ENCODE measurements at regions not wholly inside any gene's neighbourhood (a gene's known extent, or its start where the extent isn't known, plus 50 kb on each side); places are given as distances from the start of the nearest gene placed in this dataset.

DNA sequence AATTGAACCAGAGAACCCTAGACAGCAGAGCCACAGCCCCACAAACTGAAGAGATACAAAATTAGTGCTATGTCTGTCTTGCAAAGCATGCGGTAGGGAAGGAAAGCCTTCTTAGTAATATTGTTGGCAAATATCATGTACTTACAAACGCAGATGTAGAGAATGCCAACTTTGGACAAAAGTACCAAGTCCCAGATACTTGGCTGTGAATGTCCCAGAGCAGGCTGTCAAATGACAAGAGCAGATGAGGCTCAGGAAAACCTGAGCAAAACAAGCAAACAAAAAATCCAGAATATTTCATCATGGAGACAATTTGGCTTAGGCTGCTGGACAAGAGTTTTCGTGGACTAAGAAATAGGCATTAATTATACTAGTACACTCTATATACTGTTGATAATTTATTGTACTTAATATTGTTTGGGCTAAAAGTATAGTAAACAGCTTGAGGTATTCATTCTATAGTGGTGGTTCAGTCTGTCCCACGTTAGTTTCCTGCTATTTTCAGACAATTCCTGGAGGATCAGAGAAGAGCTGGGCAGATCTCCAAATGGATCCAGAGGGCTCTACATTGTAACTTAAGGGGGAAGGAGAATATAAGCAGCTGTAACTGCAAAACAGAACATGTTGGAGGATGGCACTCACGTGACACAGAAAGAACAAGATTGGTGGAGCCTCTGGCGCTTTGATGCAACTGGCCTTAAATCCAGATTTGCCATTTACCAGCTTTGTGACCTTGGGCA is 329.8 kb downstream of the ATP23 start:
- H3K9ac ChIP-seq (ENCODE audit: low read depth in 1 of 2, low read length in 2 of 2) = no peak overlapping the region
- peaks cover 0 to 1% of the 10 kb centered on the region in 2 donors for H3K9me3 ChIP-seq (ENCODE audit: control insufficient read depth in 1 of 2, low read length in 2 of 2)
- H3K4me1 ChIP-seq (ENCODE audit: control insufficient read depth in 1 of 2, insufficient read depth in 2 of 2, low read length in 2 of 2) = no peaks in the 10 kb centered on the region
- H3K36me3 ChIP-seq (ENCODE audit: control insufficient read depth in 1 of 2, insufficient read depth in 2 of 2, low read length in 2 of 2) = no peaks in the 10 kb centered on the region
- H3K4me3 ChIP-seq (ENCODE audit: low read depth in 1 of 2, low read length in 2 of 2) = no peak overlapping the region
- H3K27ac ChIP-seq (ENCODE audit: low read depth, low read length) = no peak overlapping the region
- H3K27me3 ChIP-seq (ENCODE audit: control insufficient read depth in 1 of 2, insufficient read depth in 2 of 2, low read length in 2 of 2) = no peaks in the 10 kb centered on the region

DNA sequence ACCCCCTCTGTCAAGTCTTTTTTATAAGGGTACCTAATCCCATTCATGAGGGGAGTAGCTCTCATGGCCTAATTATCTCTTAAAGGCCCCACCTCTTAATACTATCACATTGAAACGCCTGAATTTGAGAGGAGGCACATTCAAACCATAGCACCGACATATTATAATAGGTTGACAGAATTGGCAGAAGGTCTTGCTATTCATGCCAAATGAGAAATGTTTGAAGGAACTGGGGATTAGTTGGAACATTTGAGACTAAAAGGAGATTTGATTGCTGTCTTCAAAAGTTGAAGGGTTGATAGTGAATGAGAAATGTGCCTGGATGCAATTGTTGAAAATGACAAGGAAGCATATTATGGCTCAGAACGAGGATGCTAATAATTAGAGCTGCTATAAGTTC is 331.1 kb downstream of the ATP23 start:
- Histone ChIP-seq H3K27me3 (ENCODE audit: control insufficient read depth in 1 of 2, insufficient read depth in 2 of 2, low read length in 2 of 2) (no peaks in the 10 kb centered on the region), H3K9ac (ENCODE audit: low read depth in 1 of 2, low read length in 2 of 2) (no peak overlapping the region)

DNA sequence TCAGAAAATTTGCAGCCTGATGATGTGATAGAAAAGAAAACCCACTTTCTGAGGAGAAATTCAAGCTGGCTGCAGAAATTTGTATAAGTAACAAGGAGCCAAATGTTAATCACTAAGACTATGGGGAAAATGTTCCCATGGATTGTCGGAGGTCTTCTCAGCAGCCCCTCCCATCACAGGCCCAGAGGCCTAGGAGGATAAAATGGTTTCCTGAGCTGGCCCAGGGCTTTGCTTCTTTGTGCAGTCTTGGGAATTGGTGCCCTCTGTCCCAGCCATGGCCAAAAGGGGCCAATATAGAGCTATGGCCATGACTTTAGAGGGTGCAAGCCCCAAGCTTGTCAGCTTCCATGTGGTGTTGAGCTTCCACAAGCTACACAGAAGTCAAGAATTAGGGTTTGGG is 335.9 kb downstream of the ATP23 start:
- Histone ChIP-seq H3K9me3 (ENCODE audit: control insufficient read depth in 1 of 2, low read length in 2 of 2) (peaks cover 3 to 9% of the 10 kb centered on the region in 2 donors), H3K4me1 (ENCODE audit: control insufficient read depth in 1 of 2, insufficient read depth in 2 of 2, low read length in 2 of 2) (no peaks in the 10 kb centered on the region), H3K36me3 (ENCODE audit: control insufficient read depth in 1 of 2, insufficient read depth in 2 of 2, low read length in 2 of 2) (no peaks in the 10 kb centered on the region), H3K9ac (ENCODE audit: low read depth in 1 of 2, low read length in 2 of 2) (no peak overlapping the region), H3K27ac (ENCODE audit: low read depth, low read length) (no peak overlapping the region), H3K4me3 (ENCODE audit: low read depth in 1 of 2, low read length in 2 of 2) (no peak overlapping the region), H3K27me3 (ENCODE audit: control insufficient read depth in 1 of 2, insufficient read depth in 2 of 2, low read length in 2 of 2) (no peaks in the 10 kb centered on the region)

More for the DNA sequence above, 331.1 kb downstream of the ATP23 start:
- H3K9me3 ChIP-seq (ENCODE audit: control insufficient read depth in 1 of 2, low read length in 2 of 2) = peaks cover 2 to 4% of the 10 kb centered on the region in 2 donors
- H3K27ac ChIP-seq (ENCODE audit: low read depth, low read length) = no peak overlapping the region
- H3K4me3 ChIP-seq (ENCODE audit: low read depth in 1 of 2, low read length in 2 of 2) = no peak overlapping the region
- no peaks in the 10 kb centered on the region for H3K36me3 ChIP-seq (ENCODE audit: control insufficient read depth in 1 of 2, insufficient read depth in 2 of 2, low read length in 2 of 2)
- no peaks in the 10 kb centered on the region for H3K4me1 ChIP-seq (ENCODE audit: control insufficient read depth in 1 of 2, insufficient read depth in 2 of 2, low read length in 2 of 2)

DNA sequence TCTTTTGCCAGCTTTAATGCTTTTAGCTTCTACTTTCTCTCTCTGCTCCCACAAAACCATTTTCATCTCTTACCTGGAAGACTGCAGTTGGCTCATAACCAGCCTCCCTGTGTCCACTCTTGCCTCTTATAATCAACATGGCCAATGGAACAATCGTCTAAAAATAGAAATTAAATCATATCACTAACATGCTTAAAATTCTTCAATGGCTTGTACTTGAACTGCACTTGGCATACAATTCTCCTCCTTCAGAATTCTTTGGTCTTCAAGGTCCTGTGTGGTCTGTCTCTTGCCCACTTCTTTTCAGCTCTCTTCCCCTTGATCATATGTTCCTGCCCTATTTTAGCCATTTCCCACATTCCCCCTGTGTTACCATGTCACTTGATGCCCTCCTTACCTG is 342.2 kb downstream of the ATP23 start:
- H3K9me3 ChIP-seq (ENCODE audit: control insufficient read depth in 1 of 2, low read length in 2 of 2) = no peaks in the 10 kb centered on the region
- no peaks in the 10 kb centered on the region for H3K4me1 ChIP-seq (ENCODE audit: control insufficient read depth in 1 of 2, insufficient read depth in 2 of 2, low read length in 2 of 2)
- no peaks in the 10 kb centered on the region for H3K27me3 ChIP-seq (ENCODE audit: control insufficient read depth in 1 of 2, insufficient read depth in 2 of 2, low read length in 2 of 2)
- H3K27ac ChIP-seq (ENCODE audit: low read depth, low read length) = no peak overlapping the region
- no peaks in the 10 kb centered on the region for H3K36me3 ChIP-seq (ENCODE audit: control insufficient read depth in 1 of 2, insufficient read depth in 2 of 2, low read length in 2 of 2)
- H3K9ac ChIP-seq (ENCODE audit: low read depth in 1 of 2, low read length in 2 of 2) = no peak overlapping the region
- H3K4me3 ChIP-seq (ENCODE audit: low read depth in 1 of 2, low read length in 2 of 2) = no peak overlapping the region

DNA sequence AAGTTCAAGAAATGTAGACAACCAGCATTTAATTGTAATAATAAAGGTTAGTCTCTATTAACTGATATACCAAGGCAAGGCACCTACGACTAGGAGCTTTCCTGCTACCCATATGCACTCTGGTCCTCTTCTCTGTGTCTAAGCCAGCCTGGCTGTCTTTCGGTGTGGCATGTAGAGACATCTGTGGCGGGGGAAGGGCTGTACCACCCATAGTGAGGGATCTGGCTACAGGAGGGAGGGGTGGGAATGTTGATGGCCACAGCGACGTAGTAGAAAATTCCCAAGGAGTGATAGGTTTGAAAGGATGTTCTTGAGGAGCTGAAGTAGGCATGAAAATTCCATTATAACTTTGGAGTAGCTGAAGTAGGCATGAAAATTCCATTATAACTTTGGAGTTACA is 344.2 kb downstream of the ATP23 start:
- H3K4me3 ChIP-seq (ENCODE audit: low read depth in 1 of 2, low read length in 2 of 2) = no peak overlapping the region

DNA sequence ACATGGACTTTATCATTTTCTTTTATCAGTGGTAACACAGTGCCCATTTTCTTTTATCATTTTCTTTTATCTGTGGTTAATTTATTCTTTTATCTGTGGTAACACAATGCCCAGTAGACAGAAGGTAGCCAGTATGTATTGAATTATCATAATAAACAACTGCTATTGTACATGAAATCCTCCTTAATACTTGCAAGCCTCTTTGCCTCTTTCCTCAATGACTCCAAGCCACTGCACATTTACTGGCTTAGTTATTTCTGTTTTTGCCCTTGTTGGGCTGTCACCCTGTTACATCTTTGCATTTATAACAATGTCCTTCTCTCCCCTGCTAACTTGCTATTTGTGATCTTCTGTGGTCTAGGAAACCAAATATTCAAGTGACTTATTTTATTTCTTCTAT is 345.0 kb downstream of the ATP23 start:
- Histone ChIP-seq H3K27ac (ENCODE audit: low read depth, low read length) (no peak overlapping the region), H3K9ac (ENCODE audit: low read depth in 1 of 2, low read length in 2 of 2) (no peak overlapping the region), H3K9me3 (ENCODE audit: control insufficient read depth in 1 of 2, low read length in 2 of 2) (no peaks in the 10 kb centered on the region), H3K27me3 (ENCODE audit: control insufficient read depth in 1 of 2, insufficient read depth in 2 of 2, low read length in 2 of 2) (no peaks in the 10 kb centered on the region), H3K4me3 (ENCODE audit: low read depth in 1 of 2, low read length in 2 of 2) (no peak overlapping the region), H3K4me1 (ENCODE audit: control insufficient read depth in 1 of 2, insufficient read depth in 2 of 2, low read length in 2 of 2) (no peaks in the 10 kb centered on the region), H3K36me3 (ENCODE audit: control insufficient read depth in 1 of 2, insufficient read depth in 2 of 2, low read length in 2 of 2) (no peaks in the 10 kb centered on the region)

More for the DNA sequence above, 344.2 kb downstream of the ATP23 start:
- no peak overlapping the region for H3K9ac ChIP-seq (ENCODE audit: low read depth in 1 of 2, low read length in 2 of 2)
- no peaks in the 10 kb centered on the region for H3K4me1 ChIP-seq (ENCODE audit: control insufficient read depth in 1 of 2, insufficient read depth in 2 of 2, low read length in 2 of 2)
- no peaks in the 10 kb centered on the region for H3K27me3 ChIP-seq (ENCODE audit: control insufficient read depth in 1 of 2, insufficient read depth in 2 of 2, low read length in 2 of 2)
- H3K36me3 ChIP-seq (ENCODE audit: control insufficient read depth in 1 of 2, insufficient read depth in 2 of 2, low read length in 2 of 2) = no peaks in the 10 kb centered on the region
- no peak overlapping the region for H3K27ac ChIP-seq (ENCODE audit: low read depth, low read length)
- H3K9me3 ChIP-seq (ENCODE audit: control insufficient read depth in 1 of 2, low read length in 2 of 2) = no peaks in the 10 kb centered on the region

DNA sequence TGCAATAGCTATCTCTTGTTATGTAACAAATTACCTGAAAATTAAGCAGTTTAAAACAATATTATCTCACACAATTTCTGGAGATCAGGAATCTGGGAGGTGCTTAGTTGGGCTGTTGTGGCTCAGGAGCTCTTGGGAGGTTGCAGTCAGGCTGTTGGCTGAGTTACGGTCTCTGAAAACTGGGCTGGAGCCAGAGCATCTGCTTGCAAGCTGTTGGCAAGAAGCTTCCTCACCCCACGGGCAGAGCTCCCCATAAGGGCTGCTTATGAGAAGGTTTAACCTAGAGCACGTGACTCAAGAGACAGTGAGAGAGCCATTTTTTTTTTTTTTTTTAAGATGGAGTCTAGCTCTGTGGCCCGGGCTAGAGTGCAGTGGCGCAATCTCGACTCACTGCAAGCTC is 346.8 kb downstream of the ATP23 start:
- Histone ChIP-seq H3K9me3 (ENCODE audit: control insufficient read depth in 1 of 2, low read length in 2 of 2) (no peaks in the 10 kb centered on the region), H3K4me1 (ENCODE audit: control insufficient read depth in 1 of 2, insufficient read depth in 2 of 2, low read length in 2 of 2) (no peaks in the 10 kb centered on the region), H3K27me3 (ENCODE audit: control insufficient read depth in 1 of 2, insufficient read depth in 2 of 2, low read length in 2 of 2) (no peaks in the 10 kb centered on the region), H3K9ac (ENCODE audit: low read depth in 1 of 2, low read length in 2 of 2) (no peak overlapping the region), H3K4me3 (ENCODE audit: low read depth in 1 of 2, low read length in 2 of 2) (no peak overlapping the region), H3K27ac (ENCODE audit: low read depth, low read length) (no peak overlapping the region), H3K36me3 (ENCODE audit: control insufficient read depth in 1 of 2, insufficient read depth in 2 of 2, low read length in 2 of 2) (no peaks in the 10 kb centered on the region)

DNA sequence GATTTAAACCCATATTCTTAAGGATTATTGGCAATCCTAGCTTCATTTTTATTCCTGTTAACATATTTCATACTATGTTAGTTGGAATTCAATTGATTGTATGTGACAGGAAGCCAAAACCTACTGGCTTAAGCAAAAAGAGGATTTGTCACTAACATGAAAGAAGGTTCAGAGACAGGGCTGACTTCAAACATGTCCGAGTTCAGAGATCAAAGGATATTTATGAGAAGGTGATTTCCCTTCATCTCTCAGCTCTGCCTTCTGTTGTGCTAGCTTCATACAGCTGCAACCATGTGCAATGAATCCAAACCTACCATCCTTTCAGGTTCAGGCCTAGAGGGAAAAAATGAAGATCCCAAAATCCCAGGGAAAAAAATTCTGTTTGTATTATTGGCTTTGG is 349.7 kb downstream of the ATP23 start:
- Histone ChIP-seq H3K9ac (ENCODE audit: low read depth in 1 of 2, low read length in 2 of 2) (no peak overlapping the region), H3K4me1 (ENCODE audit: control insufficient read depth in 1 of 2, insufficient read depth in 2 of 2, low read length in 2 of 2) (no peaks in the 10 kb centered on the region), H3K27ac (ENCODE audit: low read depth, low read length) (no peak overlapping the region), H3K4me3 (ENCODE audit: low read depth in 1 of 2, low read length in 2 of 2) (no peak overlapping the region), H3K36me3 (ENCODE audit: control insufficient read depth in 1 of 2, insufficient read depth in 2 of 2, low read length in 2 of 2) (no peaks in the 10 kb centered on the region), H3K27me3 (ENCODE audit: control insufficient read depth in 1 of 2, insufficient read depth in 2 of 2, low read length in 2 of 2) (no peaks in the 10 kb centered on the region), H3K9me3 (ENCODE audit: control insufficient read depth in 1 of 2, low read length in 2 of 2) (no peaks in the 10 kb centered on the region)

DNA sequence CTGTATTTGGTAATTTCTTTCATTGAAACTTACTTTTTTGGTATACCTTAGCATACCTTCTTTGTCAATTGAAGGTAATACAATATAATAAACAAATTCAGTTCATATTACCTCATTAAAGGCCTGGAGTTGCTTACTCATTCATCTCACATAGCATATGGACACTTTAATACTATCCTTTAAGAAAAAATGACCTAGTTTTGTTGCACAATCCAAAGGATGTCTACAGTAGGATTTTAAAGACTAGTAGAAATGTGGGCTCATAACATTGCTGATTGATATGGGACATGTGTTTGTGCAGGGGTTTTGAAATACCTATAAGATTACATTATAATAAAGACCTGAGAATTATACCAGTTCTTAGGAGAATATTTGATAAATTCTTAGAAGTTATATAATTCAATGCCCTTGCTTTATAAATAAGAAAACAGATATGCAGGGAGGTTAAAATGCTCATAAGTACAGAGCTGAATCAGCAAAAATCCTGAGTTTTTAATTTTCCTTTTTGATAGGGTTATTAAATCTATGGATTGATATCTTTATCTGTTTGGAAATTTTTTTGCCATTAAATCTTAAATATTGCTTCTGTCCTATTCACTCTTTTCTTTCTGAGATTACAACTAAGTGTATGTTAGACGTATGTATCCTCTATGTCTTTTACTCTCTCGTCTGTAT is 352.1 kb downstream of the ATP23 start:
- Histone ChIP-seq H3K4me3 (ENCODE audit: low read depth in 1 of 2, low read length in 2 of 2) (no peak overlapping the region), H3K27ac (ENCODE audit: low read depth, low read length) (no peak overlapping the region), H3K9me3 (ENCODE audit: control insufficient read depth in 1 of 2, low read length in 2 of 2) (no peaks in the 10 kb centered on the region), H3K9ac (ENCODE audit: low read depth in 1 of 2, low read length in 2 of 2) (no peak overlapping the region), H3K36me3 (ENCODE audit: control insufficient read depth in 1 of 2, insufficient read depth in 2 of 2, low read length in 2 of 2) (no peaks in the 10 kb centered on the region), H3K27me3 (ENCODE audit: control insufficient read depth in 1 of 2, insufficient read depth in 2 of 2, low read length in 2 of 2) (no peaks in the 10 kb centered on the region), H3K4me1 (ENCODE audit: control insufficient read depth in 1 of 2, insufficient read depth in 2 of 2, low read length in 2 of 2) (no peaks in the 10 kb centered on the region)

DNA sequence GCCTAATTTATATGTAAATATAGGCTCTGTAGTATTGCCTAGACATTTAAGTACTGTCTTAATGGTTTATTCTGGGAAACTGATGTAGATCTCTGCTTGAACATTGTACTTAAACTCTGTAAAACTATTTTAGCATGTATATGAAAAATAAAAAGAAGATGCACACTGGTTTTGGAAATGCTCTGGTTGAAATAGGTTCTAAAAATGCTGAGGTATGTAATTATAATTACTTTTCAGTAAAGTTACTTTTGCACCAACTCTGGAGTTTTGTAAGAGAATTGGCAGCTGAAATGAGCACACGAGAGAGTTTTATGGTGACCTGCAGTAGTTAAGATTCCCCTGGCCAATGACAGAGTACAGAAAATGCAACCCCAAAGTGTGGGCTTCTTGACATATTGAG is 353.9 kb downstream of the ATP23 start:
- no peak overlapping the region for H3K9ac ChIP-seq (ENCODE audit: low read depth in 1 of 2, low read length in 2 of 2)
- no peaks in the 10 kb centered on the region for H3K36me3 ChIP-seq (ENCODE audit: control insufficient read depth in 1 of 2, insufficient read depth in 2 of 2, low read length in 2 of 2)
- no peaks in the 10 kb centered on the region for H3K4me1 ChIP-seq (ENCODE audit: control insufficient read depth in 1 of 2, insufficient read depth in 2 of 2, low read length in 2 of 2)
- H3K9me3 ChIP-seq (ENCODE audit: control insufficient read depth in 1 of 2, low read length in 2 of 2) = no peaks in the 10 kb centered on the region
- H3K27ac ChIP-seq (ENCODE audit: low read depth, low read length) = no peak overlapping the region
- H3K27me3 ChIP-seq (ENCODE audit: control insufficient read depth in 1 of 2, insufficient read depth in 2 of 2, low read length in 2 of 2) = no peaks in the 10 kb centered on the region
- no peak overlapping the region for H3K4me3 ChIP-seq (ENCODE audit: low read depth in 1 of 2, low read length in 2 of 2)
